NCI-H1048 (cell line): ENCODE measurements at regions not wholly inside any gene's neighbourhood (a gene's known extent, or its start where the extent isn't known, plus 50 kb on each side); places are given as distances from the start of the nearest gene placed in this dataset.
"Not testable (repeated sequence)": the region's sequence is repeated elsewhere in the genome, so short reads cannot be mapped to it uniquely, and the experiment has no call there.

Source experiments
- DNase-seq: peaks from one replicate; lab custom pipeline; 2025; lab: John Stamatoyannopoulos, UW

DNA sequence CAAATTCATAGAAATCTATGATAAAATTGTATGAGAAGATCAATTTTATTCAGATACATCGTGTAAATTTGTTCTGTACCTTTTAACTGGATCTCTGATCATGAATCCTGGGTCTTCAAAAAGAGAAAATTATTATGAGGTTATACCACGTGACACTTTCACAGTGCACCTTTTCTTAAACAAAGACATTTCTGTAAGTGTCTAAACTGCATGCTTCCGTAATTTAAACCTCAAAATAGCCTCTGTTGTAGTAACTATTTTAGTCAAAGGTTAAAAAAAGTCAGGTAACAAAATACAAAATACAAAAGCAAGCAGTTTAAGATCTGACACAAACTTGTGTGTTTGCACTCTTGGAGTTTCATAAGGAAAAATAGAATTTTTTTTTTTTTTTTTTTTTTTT lies 171.3 kb downstream of the SPIN4 start:
- DNase-seq, result not testable (repeated sequence)

- not testable (repeated sequence) for DNase-seq
Measured at GRCh38 chrX:63176578-63176977, 174.6 kb downstream of the SPIN4 start.

DNA sequence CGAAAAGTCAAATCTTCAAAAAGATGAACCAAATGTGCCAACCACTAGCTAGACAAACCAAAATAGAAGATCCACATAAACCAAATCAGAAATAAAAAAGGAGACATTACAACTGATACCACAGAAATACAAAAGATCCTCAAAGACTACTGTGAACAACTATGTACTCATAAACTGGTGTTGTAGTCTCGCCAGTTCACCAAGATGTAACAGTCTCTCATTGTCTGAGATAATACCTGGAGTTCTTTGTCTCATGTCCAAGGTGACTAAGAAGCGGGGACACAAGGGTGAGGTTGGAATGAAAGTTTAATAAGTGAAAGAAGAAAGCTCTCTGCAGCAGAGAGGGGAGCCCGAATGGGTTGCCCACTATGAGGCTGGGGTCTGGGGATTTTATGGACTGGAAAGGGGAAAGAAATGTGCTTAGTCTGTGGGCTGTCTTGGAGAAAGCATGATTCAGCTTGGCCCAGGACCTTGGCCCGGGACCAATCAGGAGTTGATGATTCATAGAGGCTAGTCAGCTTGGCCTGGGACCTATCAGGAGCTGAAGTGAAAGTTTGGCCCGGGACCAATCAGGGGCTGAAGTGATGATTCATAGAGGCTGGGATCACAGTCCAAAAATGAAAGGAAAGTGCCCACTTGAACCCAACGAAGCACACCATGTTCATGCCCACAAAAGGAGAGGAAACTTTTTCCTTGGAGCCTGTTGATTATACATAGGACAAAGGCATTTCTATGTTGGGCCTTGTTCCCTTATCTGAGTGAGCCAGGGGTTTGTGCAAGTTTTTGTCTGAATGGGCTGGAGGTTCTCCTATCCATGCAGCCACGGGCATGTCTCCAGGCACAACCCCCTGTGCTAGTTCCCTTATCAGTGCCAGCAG lies 177.1 kb downstream of the SPIN4 start:
- not testable (repeated sequence) for DNase-seq

- not testable (repeated sequence) for DNase-seq
Measured at GRCh38 chrX:63169416-63169815, 181.7 kb downstream of the SPIN4 start.

DNA sequence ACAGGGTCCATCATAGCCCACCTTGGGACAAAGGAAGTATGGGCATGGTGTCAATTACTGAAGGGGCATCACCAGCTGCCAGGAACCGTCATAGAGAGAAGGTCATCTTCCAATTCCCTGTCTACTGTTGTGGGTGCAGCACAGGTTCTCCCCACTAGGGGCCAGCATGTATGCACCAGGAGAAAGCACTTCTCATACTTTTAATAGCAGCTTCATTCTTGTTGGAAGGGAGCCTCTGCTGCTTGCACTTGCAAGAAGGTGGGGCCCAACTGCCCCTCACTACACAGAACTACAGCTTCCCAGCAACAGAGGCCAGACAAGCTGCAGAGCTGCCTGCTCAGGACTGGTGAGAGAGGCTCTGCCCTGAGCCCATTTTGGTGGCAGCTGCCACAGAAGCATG lies 182.2 kb downstream of the SPIN4 start:
- not testable (repeated sequence) for DNase-seq

DNA sequence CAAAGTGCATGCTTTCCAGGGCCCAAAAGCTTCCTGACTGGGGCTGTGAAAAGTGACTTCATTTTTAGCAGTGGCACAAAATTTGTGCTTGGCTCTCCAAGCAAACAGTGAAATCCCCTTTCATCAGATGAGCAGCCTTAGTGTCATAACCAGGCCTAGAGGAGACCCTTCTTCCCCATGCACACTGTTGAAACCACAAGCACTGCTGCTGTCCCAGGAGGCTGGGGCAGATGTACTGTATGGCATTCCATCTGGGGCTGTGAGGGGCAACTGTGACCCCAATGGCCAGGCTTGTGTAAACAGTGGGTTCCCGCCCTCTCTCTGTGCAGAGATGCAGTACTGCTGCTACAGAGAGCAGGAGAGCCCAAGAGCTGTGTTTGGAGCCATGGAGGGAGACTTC lies 184.1 kb downstream of the SPIN4 start:
- DNase-seq, result not testable (repeated sequence)

DNA sequence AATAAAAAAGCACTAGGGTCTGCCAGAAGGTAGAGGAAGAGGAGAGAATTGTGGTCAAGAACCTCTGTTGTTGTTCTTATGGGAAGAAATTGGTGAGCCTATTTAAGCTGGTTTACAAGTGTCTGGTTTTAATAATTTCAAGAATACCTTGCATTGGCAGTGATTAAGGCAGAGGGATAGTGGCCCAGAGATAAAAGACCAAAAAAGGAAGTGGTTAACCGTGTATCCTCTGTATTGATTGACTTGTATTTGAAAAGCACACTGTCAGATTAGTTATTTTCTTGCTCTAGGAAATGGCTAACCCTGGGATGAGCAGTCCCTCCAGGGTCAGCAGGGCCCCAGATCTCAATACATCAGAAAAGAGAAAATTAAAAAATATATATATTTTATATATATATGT lies 190.1 kb downstream of the SPIN4 start:
- DNase-seq, result not testable (repeated sequence)

DNA sequence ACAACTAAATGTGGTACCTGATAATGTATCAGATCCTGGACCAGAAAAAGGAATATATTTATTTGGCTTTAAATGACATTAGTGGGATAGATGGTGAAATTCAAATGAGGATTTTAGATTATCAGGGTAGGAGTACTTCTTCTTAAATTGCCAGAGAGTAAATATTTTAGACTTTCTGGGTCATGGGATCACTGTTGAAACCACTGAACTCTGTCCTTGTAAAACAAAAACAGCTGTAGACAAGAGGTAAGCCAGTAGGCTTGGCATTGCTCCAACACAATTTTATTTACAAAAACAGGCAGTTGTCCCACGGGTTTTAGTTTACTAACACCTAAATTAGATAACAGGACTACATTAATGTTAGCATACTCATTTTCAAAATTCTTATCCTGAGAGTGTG lies 190.8 kb downstream of the SPIN4 start:
- not testable (repeated sequence) for DNase-seq

DNA sequence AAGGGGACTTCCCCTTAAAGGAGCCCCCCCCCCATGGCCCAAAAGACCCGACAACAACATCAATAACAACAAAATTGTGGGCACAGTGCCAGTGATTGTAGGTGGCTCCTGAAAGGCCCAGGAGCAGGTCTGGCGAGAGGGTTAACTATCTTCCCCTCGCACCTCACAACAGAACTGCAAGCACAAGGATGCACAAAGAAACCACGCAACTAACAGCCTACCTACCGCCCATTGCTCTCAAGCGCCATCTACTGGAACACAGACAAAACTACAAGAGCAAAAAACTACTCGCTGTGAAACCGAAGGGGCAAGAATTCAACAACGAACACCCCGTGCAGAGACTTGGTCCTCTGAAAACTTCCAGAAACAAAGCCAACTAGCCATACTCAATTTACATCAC lies 205.6 kb downstream of the SPIN4 start:
- not testable (repeated sequence) for DNase-seq

GRCh38 chrX:63142588-63142987 lies 208.5 kb downstream of the SPIN4 start:
- DNase-seq, result not testable (repeated sequence)

GRCh38 chrX:63135859-63136258 lies 215.3 kb downstream of the SPIN4 start:
- DNase-seq, result not testable (repeated sequence)

GRCh38 chrX:63128509-63128908 lies 222.6 kb downstream of the SPIN4 start:
- DNase-seq, result no peak

GRCh38 chrX:63115196-63115595 lies 235.9 kb downstream of the SPIN4 start:
- no peak for DNase-seq

DNA sequence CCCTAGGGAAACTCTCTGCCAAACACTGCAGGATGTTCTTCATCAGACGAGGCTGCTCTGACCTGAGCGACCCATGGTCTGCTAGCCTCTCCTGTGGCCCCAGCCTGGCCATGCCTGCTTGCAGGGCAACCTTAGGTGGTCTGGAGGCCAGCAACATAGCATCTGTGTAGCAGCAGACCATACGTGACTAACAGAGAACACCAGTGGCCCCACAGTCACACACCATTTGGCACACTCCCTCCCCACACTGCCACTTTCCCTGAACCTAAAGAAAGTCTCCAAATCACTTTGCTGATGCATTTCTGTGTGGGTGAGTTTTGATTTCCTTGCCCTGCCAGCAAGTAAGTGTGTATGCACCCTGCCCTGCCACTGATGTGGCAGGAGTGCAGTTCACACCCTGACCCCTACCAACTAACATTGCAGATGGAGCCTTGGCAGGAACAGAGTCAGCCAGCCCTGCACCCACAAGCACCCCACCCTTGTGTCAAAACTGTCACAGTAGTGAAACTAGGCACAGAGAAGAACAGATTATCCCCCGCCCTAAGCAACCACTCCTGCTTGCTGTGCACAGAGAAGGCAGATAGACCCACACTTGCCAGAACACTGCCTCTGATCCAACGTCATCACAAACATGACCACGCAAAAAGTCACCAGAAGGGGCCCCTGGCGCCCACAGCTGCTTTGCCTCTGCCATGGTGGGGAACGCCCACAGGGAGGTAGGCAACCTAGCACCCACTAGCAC lies 249.1 kb downstream of the SPIN4 start:
- DNase-seq, result no peak

GRCh38 chrX:63058204-63058603 lies 292.9 kb downstream of the SPIN4 start:
- DNase-seq, result no peak

DNA sequence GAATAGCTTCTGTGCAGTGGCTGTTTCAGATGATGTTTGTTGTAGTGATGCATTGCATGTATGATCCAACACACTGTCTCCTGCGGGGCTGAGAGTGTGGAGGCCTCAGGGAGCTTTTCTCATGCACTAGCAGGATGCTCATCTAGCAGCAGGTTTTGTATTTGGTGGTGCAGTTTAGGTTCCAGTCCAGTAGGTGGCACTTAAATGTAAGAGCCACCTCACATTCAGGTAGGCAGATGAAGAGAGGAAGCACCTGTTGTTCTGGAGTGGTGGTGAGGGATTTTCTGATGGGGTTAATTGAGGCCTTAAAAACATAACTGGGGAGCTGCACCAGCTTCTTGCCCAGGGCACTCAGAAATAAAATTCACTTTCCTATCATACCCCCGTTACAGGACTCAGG lies 300.9 kb downstream of the SPIN4 start:
- DNase-seq, result peak; percentile 1

DNA sequence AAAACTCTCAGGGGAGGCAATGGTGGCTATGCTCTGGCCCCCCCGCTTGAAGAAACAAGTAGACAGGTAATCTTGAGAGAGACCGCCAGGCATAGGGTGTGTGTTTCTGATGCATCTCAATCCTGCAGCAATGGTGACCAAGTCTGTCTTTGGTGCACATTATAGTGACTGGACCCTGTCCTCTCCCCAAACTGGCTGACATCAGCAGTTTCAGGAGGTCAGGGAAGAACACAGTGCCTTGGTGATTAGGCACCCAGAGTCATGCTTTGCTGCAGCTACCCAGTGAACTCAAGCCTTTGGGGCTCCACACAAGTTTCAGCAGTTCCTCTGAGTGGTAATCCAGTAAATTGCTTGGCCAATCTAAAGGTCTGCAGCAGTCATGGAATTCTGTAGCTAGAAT lies 318.3 kb downstream of the SPIN4 start:
- no peak for DNase-seq

GRCh38 chrX:63013549-63013948 lies 337.6 kb downstream of the SPIN4 start:
- DNase-seq, result no peak

DNA sequence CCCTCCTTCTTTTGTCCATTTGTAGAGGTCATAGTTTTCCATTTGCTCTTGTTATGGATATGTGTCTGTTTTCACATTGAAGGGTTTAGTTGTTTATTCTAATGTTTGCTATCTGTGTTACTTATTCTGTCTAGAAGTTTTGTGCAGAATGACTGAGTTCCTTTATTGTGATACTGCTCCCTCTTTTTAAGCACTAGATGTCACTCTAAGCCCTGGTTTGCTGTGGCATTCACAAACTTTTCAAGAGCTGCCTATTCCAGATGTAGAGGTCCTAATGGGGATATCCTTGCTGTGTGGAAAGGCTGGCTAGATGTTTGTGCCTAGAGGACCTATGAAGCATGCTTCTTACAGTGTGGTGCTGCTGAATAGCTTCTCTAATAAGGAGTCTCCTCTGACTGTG lies 338.6 kb downstream of the SPIN4 start:
- DNase-seq, result no peak

GRCh38 chrX:63000196-63000595 lies 350.9 kb downstream of the SPIN4 start:
- DNase-seq, result not testable (repeated sequence)
